ENCODE measurements at regions not wholly inside any gene's neighbourhood (a gene's known extent, or its start where the extent isn't known, plus 50 kb on each side); places are given as distances from the start of the nearest gene placed in this dataset.

DNA sequence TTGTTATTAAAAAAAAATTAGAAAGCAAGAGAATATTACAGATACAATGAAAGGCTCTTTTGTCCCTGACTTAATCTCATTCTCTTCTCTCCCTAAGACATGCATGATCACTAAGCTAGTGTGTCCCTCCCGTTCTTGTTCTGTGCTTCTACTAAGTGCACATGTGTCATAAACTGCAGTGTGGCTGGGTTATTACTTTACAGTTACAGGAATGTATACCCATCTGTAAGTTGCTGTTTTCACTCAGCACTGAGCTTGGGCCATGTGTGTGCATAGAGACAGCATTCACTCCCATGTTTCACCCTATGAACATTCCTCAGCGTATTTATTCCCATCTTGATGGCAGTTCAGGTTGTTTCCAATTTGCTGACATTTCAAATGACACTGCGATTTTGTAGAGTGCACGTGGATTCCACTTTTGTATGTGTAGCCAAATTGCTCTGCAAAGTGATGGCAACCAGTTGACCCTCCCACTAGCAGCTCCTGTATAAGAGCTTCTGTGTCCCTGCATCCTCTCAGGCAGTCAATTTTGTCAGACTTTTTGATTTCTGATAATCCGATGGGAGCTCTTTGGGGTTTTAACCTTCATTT is 145.8 kb upstream of the UBE2E1 start:
- no peaks in the 10 kb centered on the region for H3K36me3 ChIP-seq (ENCODE audit: insufficient read depth, low read length)
- H2AFZ ChIP-seq (ENCODE audit: low read length) = no peak overlapping the region
- H3K27ac ChIP-seq (ENCODE audit: low read length) = no peak overlapping the region
- H3K9me3 ChIP-seq (ENCODE audit: low read length) = no peaks in the 10 kb centered on the region
- no peaks in the 10 kb centered on the region for H3K27me3 ChIP-seq (ENCODE audit: low read length)
- peaks cover 14% of the 10 kb centered on the region for H3K4me1 ChIP-seq (ENCODE audit: low read length)
- H3K9me2 ChIP-seq (replicated peaks; ENCODE audit: insufficient read depth, low read length) = no peaks in the 10 kb centered on the region
- no peaks in the 10 kb centered on the region for H3K79me2 ChIP-seq (ENCODE audit: low read length)
- H3K4me2 ChIP-seq (ENCODE audit: low read depth, low read length, poor library complexity, severe bottlenecking) = no peak overlapping the region
- no peaks in the 10 kb centered on the region for H4K20me1 ChIP-seq (ENCODE audit: insufficient read depth, low read depth, low read length)
- H3K9ac ChIP-seq (ENCODE audit: low read length) = no peak overlapping the region
- H3K4me3 ChIP-seq (ENCODE audit: low read length) = no peak overlapping the region
- no peak for DNase-seq

DNA sequence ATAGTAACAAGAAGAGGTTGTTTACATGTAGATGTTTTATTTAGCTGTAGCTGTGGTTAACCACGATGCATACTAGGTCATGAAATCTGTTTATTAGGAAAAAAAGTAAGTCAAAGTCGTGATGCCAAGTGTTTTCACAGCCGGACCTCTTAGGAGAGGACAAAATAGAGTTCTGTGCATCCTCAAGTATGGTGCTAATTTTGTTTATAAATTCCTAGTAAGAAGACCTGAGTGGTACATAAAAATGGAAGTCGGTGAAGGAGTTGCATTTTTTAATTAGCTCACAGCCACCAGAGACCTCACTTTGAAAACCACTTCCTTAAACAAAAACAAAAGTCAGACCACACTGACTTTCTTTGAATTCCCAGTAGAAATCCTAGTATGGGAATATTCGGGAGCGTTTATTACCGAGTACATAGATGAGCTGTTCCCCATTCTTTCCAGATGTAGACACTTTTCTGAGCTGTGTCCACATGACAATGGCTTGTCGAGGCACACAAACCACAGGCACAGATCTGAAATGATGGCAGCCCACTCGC is 143.6 kb upstream of the UBE2E1 start:
- H2AFZ ChIP-seq (ENCODE audit: low read length) = no peak overlapping the region
- H3K9me2 ChIP-seq (replicated peaks; ENCODE audit: insufficient read depth, low read length) = no peaks in the 10 kb centered on the region
- H4K20me1 ChIP-seq (ENCODE audit: insufficient read depth, low read depth, low read length) = no peaks in the 10 kb centered on the region
- H3K36me3 ChIP-seq (ENCODE audit: insufficient read depth, low read length) = no peaks in the 10 kb centered on the region
- H3K27me3 ChIP-seq (ENCODE audit: low read length) = no peaks in the 10 kb centered on the region
- no peak for DNase-seq
- H3K9me3 ChIP-seq (ENCODE audit: low read length) = no peaks in the 10 kb centered on the region
- no peaks in the 10 kb centered on the region for H3K79me2 ChIP-seq (ENCODE audit: low read length)
- H3K9ac ChIP-seq (ENCODE audit: low read length) = no peak overlapping the region
- H3K4me1 ChIP-seq (ENCODE audit: low read length) = peaks cover 14% of the 10 kb centered on the region
- no peak overlapping the region for H3K27ac ChIP-seq (ENCODE audit: low read length)
- H3K4me2 ChIP-seq (ENCODE audit: low read depth, low read length, poor library complexity, severe bottlenecking) = no peak overlapping the region
- H3K4me3 ChIP-seq (ENCODE audit: low read length) = no peak overlapping the region

DNA sequence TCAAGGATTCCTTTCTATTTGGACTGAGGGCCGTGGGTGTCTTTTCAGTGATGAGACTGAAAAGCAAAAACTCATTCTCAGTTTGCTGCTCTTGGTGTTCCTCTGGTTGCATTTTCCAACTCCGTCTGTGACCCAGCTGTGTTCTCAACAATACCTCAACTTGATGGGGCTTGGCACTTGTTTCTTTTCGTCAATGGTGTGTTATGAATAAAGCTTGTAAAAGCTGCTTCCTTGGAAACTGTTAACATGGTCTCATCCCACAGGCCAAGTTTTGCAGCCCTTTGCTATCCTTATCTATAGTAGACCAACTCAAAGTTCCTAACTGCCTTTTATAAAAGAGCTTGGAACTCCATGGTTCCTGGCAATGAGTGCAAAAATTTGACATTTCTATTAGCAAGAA is 142.5 kb upstream of the UBE2E1 start:
- no peak overlapping the region for H3K4me2 ChIP-seq (ENCODE audit: low read depth, low read length, poor library complexity, severe bottlenecking)
- H3K4me3 ChIP-seq (ENCODE audit: low read length) = no peak overlapping the region
- no peaks in the 10 kb centered on the region for H3K79me2 ChIP-seq (ENCODE audit: low read length)

DNA sequence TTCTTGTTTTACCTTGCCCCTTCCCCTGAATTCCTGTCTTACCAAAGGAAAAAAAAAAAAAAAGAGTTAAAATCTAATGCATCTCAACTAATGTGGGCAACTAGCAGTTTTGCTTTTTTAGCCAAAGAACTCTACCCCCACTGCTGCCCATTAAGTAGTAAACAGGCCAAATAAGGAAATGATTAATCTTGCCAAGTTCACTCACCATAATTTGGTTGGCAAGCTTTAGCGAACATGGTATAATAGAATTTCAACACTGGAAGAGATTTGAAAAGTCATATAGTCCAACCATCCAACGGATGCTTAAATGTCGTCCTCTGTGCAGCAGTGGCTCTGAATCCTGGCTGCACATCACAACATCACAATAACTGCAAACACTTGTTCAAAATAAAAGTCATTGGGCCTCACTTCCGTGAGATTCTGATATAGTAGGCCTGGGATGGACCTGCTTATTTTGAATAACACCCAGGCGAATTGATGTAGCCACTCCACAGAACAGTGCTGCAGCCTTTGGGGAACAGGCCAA is 142.0 kb upstream of the UBE2E1 start:
- Histone ChIP-seq H3K27ac (ENCODE audit: low read length) (no peak overlapping the region), H3K9me2 (replicated peaks; ENCODE audit: insufficient read depth, low read length) (no peaks in the 10 kb centered on the region), H3K4me3 (ENCODE audit: low read length) (no peak overlapping the region), H2AFZ (ENCODE audit: low read length) (no peak overlapping the region), H3K36me3 (ENCODE audit: insufficient read depth, low read length) (no peaks in the 10 kb centered on the region), H3K9ac (ENCODE audit: low read length) (no peak overlapping the region), H4K20me1 (ENCODE audit: insufficient read depth, low read depth, low read length) (no peaks in the 10 kb centered on the region), H3K4me2 (ENCODE audit: low read depth, low read length, poor library complexity, severe bottlenecking) (no peak overlapping the region), H3K79me2 (ENCODE audit: low read length) (no peaks in the 10 kb centered on the region), H3K4me1 (ENCODE audit: low read length) (peaks cover 9% of the 10 kb centered on the region), H3K27me3 (ENCODE audit: low read length) (no peaks in the 10 kb centered on the region), H3K9me3 (ENCODE audit: low read length) (no peaks in the 10 kb centered on the region)
- no peak for DNase-seq

More for the DNA sequence above, 142.5 kb upstream of the UBE2E1 start:
- H3K27me3 ChIP-seq (ENCODE audit: low read length) = no peaks in the 10 kb centered on the region
- peaks cover 14% of the 10 kb centered on the region for H3K4me1 ChIP-seq (ENCODE audit: low read length)
- no peak overlapping the region for H2AFZ ChIP-seq (ENCODE audit: low read length)
- no peak overlapping the region for H3K9ac ChIP-seq (ENCODE audit: low read length)
- H4K20me1 ChIP-seq (ENCODE audit: insufficient read depth, low read depth, low read length) = no peaks in the 10 kb centered on the region
- no peaks in the 10 kb centered on the region for H3K9me2 ChIP-seq (replicated peaks; ENCODE audit: insufficient read depth, low read length)
- no peaks in the 10 kb centered on the region for H3K36me3 ChIP-seq (ENCODE audit: insufficient read depth, low read length)
- no peak for DNase-seq
- H3K9me3 ChIP-seq (ENCODE audit: low read length) = no peaks in the 10 kb centered on the region
- no peak overlapping the region for H3K27ac ChIP-seq (ENCODE audit: low read length)

DNA sequence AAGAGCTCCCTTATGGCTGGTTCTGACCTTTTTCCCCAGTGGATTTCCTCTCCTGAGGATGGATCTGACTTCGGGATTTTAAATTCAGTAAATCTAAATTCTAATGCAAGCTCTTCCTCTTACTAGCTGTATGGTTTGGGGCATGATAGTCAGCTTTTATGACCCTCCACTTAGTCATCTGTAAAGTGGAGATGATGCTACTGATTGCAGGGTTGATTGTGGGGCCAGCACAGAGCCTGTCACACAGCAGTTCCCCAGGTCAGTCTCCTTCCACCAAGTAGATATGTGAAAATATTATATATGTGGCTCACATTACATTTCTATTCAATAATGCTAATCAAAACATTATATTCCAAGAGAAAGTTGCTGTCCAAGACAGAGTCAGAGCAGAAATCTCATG is 141.3 kb upstream of the UBE2E1 start:
- Histone ChIP-seq H3K9ac (ENCODE audit: low read length) (no peak overlapping the region), H3K4me3 (ENCODE audit: low read length) (no peak overlapping the region), H3K4me2 (ENCODE audit: low read depth, low read length, poor library complexity, severe bottlenecking) (no peak overlapping the region), H3K36me3 (ENCODE audit: insufficient read depth, low read length) (no peaks in the 10 kb centered on the region), H2AFZ (ENCODE audit: low read length) (no peak overlapping the region), H4K20me1 (ENCODE audit: insufficient read depth, low read depth, low read length) (no peaks in the 10 kb centered on the region), H3K9me3 (ENCODE audit: low read length) (no peaks in the 10 kb centered on the region), H3K27me3 (ENCODE audit: low read length) (no peaks in the 10 kb centered on the region), H3K79me2 (ENCODE audit: low read length) (no peaks in the 10 kb centered on the region), H3K4me1 (ENCODE audit: low read length) (peaks cover 2% of the 10 kb centered on the region), H3K9me2 (replicated peaks; ENCODE audit: insufficient read depth, low read length) (no peaks in the 10 kb centered on the region), H3K27ac (ENCODE audit: low read length) (no peak overlapping the region)
- DNase-seq = no peak

DNA sequence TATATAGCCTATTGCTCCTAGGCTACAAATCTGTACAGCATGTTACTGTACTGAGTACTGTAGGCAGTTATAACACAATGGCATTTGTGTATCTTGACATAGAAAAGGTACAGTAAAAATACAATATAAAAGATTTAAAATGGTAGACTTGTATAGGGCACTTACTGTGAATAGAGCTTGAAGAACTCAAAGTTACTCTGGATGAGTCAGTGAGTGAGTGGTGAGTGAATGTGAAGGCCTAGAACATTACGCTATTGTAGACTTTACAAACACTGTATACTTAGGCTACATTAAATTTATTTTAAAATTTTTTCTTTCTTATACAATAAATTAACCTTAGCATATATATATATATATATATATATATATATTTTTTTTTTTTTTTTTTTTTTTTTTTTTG is 140.0 kb upstream of the UBE2E1 start:
- Histone ChIP-seq H3K4me1 (ENCODE audit: low read length) (no peaks in the 10 kb centered on the region), H3K27ac (ENCODE audit: low read length) (no peak overlapping the region), H3K79me2 (ENCODE audit: low read length) (no peaks in the 10 kb centered on the region), H4K20me1 (ENCODE audit: insufficient read depth, low read depth, low read length) (no peaks in the 10 kb centered on the region), H3K4me2 (ENCODE audit: low read depth, low read length, poor library complexity, severe bottlenecking) (no peak overlapping the region), H3K27me3 (ENCODE audit: low read length) (no peaks in the 10 kb centered on the region), H3K4me3 (ENCODE audit: low read length) (no peak overlapping the region), H3K9ac (ENCODE audit: low read length) (no peak overlapping the region), H3K9me2 (replicated peaks; ENCODE audit: insufficient read depth, low read length) (no peaks in the 10 kb centered on the region), H3K9me3 (ENCODE audit: low read length) (no peaks in the 10 kb centered on the region), H3K36me3 (ENCODE audit: insufficient read depth, low read length) (no peaks in the 10 kb centered on the region), H2AFZ (ENCODE audit: low read length) (no peak overlapping the region)
- DNase-seq = no peak

DNA sequence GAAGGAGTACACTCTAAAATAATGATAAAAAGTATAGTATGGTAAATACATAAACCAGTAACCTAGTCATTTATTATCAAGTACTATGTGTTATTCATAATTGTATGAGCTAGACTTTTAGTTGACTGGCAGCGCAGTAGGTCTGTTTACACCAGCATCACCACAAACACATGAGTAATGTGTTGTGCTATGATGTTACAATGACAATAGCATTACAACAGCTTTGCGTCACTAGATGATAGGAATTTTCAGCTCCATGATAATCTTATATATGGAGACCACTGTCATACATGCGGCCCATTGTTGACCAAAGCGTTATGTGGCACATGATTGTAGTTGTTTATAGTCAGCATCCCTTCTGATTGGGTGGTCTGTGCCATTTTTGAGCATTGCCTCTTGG is 138.9 kb upstream of the UBE2E1 start:
- no peaks in the 10 kb centered on the region for H4K20me1 ChIP-seq (ENCODE audit: insufficient read depth, low read depth, low read length)
- no peaks in the 10 kb centered on the region for H3K79me2 ChIP-seq (ENCODE audit: low read length)
- no peak overlapping the region for H3K27ac ChIP-seq (ENCODE audit: low read length)
- no peak for DNase-seq
- no peaks in the 10 kb centered on the region for H3K27me3 ChIP-seq (ENCODE audit: low read length)
- H3K9me3 ChIP-seq (ENCODE audit: low read length) = no peaks in the 10 kb centered on the region
- H2AFZ ChIP-seq (ENCODE audit: low read length) = no peak overlapping the region
- no peak overlapping the region for H3K4me2 ChIP-seq (ENCODE audit: low read depth, low read length, poor library complexity, severe bottlenecking)
- H3K4me1 ChIP-seq (ENCODE audit: low read length) = no peaks in the 10 kb centered on the region
- H3K9me2 ChIP-seq (replicated peaks; ENCODE audit: insufficient read depth, low read length) = no peaks in the 10 kb centered on the region
- H3K9ac ChIP-seq (ENCODE audit: low read length) = no peak overlapping the region
- H3K36me3 ChIP-seq (ENCODE audit: insufficient read depth, low read length) = no peaks in the 10 kb centered on the region
- no peak overlapping the region for H3K4me3 ChIP-seq (ENCODE audit: low read length)

DNA sequence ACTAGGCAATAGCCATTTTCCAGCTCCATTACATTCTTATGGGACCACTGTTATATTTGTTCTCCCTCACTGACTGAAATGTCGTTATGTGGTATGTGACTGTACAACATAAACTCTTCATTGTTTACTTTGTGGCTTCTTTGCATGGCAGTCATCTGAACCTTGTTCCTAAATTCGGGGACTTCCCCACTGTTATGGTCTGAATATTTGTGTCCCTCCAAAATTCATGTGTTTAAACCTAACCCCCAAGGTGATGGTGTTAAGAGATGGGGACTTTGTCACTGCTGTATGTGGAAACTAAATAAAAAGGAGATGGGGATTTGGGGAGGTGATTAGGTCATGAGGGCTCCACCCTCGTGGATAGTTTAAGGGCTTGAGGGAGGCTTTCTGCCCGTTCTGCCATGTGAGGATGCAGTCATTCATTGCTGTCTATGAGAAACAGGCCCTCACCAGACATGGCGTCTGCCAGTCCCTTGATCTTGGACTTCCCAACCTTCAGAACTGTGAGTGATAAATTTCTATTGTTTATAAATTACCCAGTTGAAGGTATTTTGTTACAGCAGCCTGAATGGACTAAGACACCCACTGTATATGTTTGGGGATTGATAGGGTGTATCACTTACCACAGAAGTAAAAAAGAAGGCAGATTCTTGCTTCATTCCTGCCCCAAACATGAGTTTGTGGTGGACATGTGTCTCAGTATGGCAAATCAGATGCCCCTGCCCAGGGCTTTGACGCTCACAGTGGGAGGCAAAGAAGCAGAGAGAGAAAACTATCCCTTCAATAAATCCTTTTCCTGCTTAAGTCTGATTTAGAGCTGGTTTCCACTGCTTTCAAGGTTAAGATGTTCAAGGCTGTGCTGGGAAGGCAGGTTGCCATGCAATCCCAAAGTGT is 138.0 kb upstream of the UBE2E1 start:
- no peak overlapping the region for H3K4me3 ChIP-seq (ENCODE audit: low read length)
- no peaks in the 10 kb centered on the region for H3K79me2 ChIP-seq (ENCODE audit: low read length)
- no peak overlapping the region for H3K9ac ChIP-seq (ENCODE audit: low read length)
- no peaks in the 10 kb centered on the region for H3K4me1 ChIP-seq (ENCODE audit: low read length)
- no peaks in the 10 kb centered on the region for H4K20me1 ChIP-seq (ENCODE audit: insufficient read depth, low read depth, low read length)
- H3K9me2 ChIP-seq (replicated peaks; ENCODE audit: insufficient read depth, low read length) = no peaks in the 10 kb centered on the region
- no peak overlapping the region for H3K4me2 ChIP-seq (ENCODE audit: low read depth, low read length, poor library complexity, severe bottlenecking)
- H2AFZ ChIP-seq (ENCODE audit: low read length) = no peak overlapping the region
- no peaks in the 10 kb centered on the region for H3K27me3 ChIP-seq (ENCODE audit: low read length)
- H3K36me3 ChIP-seq (ENCODE audit: insufficient read depth, low read length) = no peaks in the 10 kb centered on the region
- no peak overlapping the region for H3K27ac ChIP-seq (ENCODE audit: low read length)
- no peaks in the 10 kb centered on the region for H3K9me3 ChIP-seq (ENCODE audit: low read length)
- DNase-seq = no peak

All from Karpas-422 (cell line).